Endothelial cell of umbilical vein (primary cell): ENCODE measurements at regions not wholly inside any gene's neighbourhood (a gene's known extent, or its start where the extent isn't known, plus 50 kb on each side); places are given as distances from the start of the nearest gene placed in this dataset.

Experiments
- CTCF ChIP-seq, 2 donors: IDR thresholded peaks; 1 replicate in 1 of 2; 2 replicates in 1 of 2; pipeline ENCODE4 v1.5.1; 2011; ENCODE audit warnings: low read length in 2 of 2, mild to moderate bottlenecking in 2 of 2, moderate library complexity in 2 of 2, control low read depth in 1 of 2, inconsistent platforms in 1 of 2, low read depth in 1 of 2; ENCODE audit not compliant: insufficient read depth in 1 of 2; ENCODE audit errors: extremely low read depth in 1 of 2
- EZH2 ChIP-seq: IDR thresholded peaks from 2 replicates; pipeline ENCODE4 v1.6.1; 2012; ENCODE audit warnings: borderline replicate concordance, low read depth, mild to moderate bottlenecking, moderate library complexity, low read length, inconsistent platforms; ENCODE audit not compliant: severe bottlenecking
- POLR2A ChIP-seq: IDR thresholded peaks from 2 replicates; pipeline ENCODE4 v1.6.1; 2012; ENCODE audit warnings: low read depth, mild to moderate bottlenecking, control low read depth, low read length
- TF ChIP-seq, protein P1 (sequence below): IDR thresholded peaks from 2 replicates; pipeline ENCODE4 v1.6.1; 2011; ENCODE audit not compliant: insufficient read depth, insufficient read length

DNA sequence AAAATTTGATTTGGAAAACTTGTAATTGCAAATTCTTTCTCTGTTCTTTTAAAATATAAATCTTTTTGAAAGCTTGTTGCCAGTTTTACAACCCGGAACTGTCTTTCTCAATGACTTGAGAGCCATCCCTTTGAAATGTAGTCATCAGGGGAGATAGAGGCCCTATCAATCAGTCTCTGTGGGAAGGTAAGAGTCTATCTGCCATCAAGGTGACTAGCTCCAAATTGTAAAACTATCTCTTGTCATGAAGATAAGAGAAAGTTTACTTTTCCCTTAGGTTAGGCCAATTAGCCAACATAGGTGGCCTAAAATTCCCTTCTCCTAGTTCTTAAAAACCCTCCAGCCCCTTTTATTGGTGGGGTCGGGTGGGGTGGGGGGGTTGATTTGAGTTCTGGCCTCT is 469.1 kb upstream of the IRAK1BP1 start:
- no peak for TF ChIP-seq CTCF (IDR thresholded peaks at IDR 0.05; ENCODE audit: extremely low read depth in 1 of 2, insufficient read depth in 1 of 2, low read depth in 1 of 2, low read length in 2 of 2)
- no peak for TF ChIP-seq POLR2A
- TF ChIP-seq, protein P1, sequence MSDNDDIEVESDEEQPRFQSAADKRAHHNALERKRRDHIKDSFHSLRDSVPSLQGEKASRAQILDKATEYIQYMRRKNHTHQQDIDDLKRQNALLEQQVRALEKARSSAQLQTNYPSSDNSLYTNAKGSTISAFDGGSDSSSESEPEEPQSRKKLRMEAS, result no peak
- TF ChIP-seq EZH2, result no peak
